K562 (cell line): ENCODE measurements at regions not wholly inside any gene's neighbourhood (a gene's known extent, or its start where the extent isn't known, plus 50 kb on each side); places are given as distances from the start of the nearest gene placed in this dataset.

ENCODE experiments used
- ATAC-seq: fragments of 200-7000 bp; cut with Tn5 transposase; 3 replicates; pipeline ENCODE4 v1.9.1; 2020; ENCODE audit warnings: moderate library complexity
- BruUV-seq: library from RNA; stranded (reverse); fragments of 400-500 nt; replicated peaks from 2 replicates; lab custom pipeline; 2021; lab: Mats Ljungman, UMichigan
- CTCF ChIA-PET: fragments of 300-600 bp; formaldehyde crosslinking; extraction: SDS; loops from one replicate; lab custom pipeline; 2021; ENCODE audit warnings: low intra/inter-chr PET ratio; lab: Yijun Ruan, JAX
- POLR2A ChIA-PET: fragments of 300-600, 350-650 bp; sonication (Branson Sonifier 250); formaldehyde crosslinking; extraction: SDS; loops from one replicate; lab custom pipeline; 2021; ENCODE audit warnings: antibody characterized with exemption, inconsistent platforms; lab: Yijun Ruan, JAX
- DNase-seq, 4 experiments: peaks; one replicate each; pipeline versions ENCODE4 v3.0.0 to v3.0.0-alpha.2; 2011 to 2018; ENCODE audit warnings: low spot score in 3 of 4, mixed read lengths in 3 of 4; ENCODE audit errors: extremely low read depth in 1 of 4
- FAIRE-seq: peaks from 2 replicates; lab custom pipeline; 2011; peaks lifted over from hg19 to GRCh38; lab: Jason Lieb, UNC
- H2AFZ ChIP-seq: 2 replicates; pipeline ENCODE4 v1.6.0; 2011; ENCODE audit warnings: low read depth, low read length, control low read depth, inconsistent platforms
- H3K27ac ChIP-seq: fragments of 200-600 bp; 3 replicates; pipeline ENCODE4 v1.8.0; 2011; ENCODE audit warnings: low read depth, mild to moderate bottlenecking, control low read depth, inconsistent platforms, low read length, moderate library complexity, mixed read lengths; ENCODE audit errors: extremely low read depth
- H3K27me3 ChIP-seq, 2 experiments: fragments of 300-600 bp in 1 of 2; 2 replicates in 1 of 2; 3 replicates in 1 of 2; pipeline versions ENCODE4 v1.6.0 to v1.8.0; 2011; ENCODE audit warnings: inconsistent platforms in 2 of 2, low read length in 2 of 2, mild to moderate bottlenecking in 1 of 2, mixed read lengths in 1 of 2, moderate library complexity in 1 of 2; ENCODE audit not compliant: control insufficient read depth in 2 of 2, insufficient read depth in 2 of 2
- H3K36me3 ChIP-seq: fragments of 300-600 bp; 3 replicates; pipeline ENCODE4 v1.8.0; 2011; ENCODE audit warnings: mild to moderate bottlenecking, low read length, inconsistent platforms; ENCODE audit not compliant: control insufficient read depth, insufficient read depth
- H3K4me1 ChIP-seq, 2 experiments: fragments of 200-600 bp in 1 of 2; replicated peaks in 1 of 2; 2 replicates in 1 of 2; 3 replicates in 1 of 2; pipeline versions ENCODE4 v1.5.1 to v1.8.0; 2011; ENCODE audit warnings: inconsistent platforms in 2 of 2, low read length in 2 of 2, mild to moderate bottlenecking in 1 of 2, mixed read lengths in 1 of 2, moderate library complexity in 1 of 2; ENCODE audit not compliant: control insufficient read depth in 2 of 2, insufficient read depth in 2 of 2
- H3K4me2 ChIP-seq: 2 replicates; pipeline ENCODE4 v1.6.1; 2011; ENCODE audit warnings: low read length, control low read depth, inconsistent platforms, mixed read lengths; ENCODE audit not compliant: insufficient read depth
- H3K4me3 ChIP-seq: fragments of 200-600 bp; sonication (generic), shearing (Covaris generic); 2 replicates; pipeline ENCODE4 v1.5.1; 2016; ENCODE audit warnings: control low read depth, inconsistent platforms
- H3K79me2 ChIP-seq: fragments of 200-600 bp; 3 replicates; pipeline ENCODE4 v1.8.0; 2011; ENCODE audit warnings: low read length, inconsistent platforms; ENCODE audit not compliant: control insufficient read depth, insufficient read depth
- H3K9ac ChIP-seq, 2 experiments: 2 replicates each; pipeline versions ENCODE4 v1.6.0 to v1.6.1; 2011; ENCODE audit warnings: low read depth in 2 of 2, low read length in 2 of 2, control low read depth in 1 of 2, inconsistent platforms in 1 of 2, mild to moderate bottlenecking in 1 of 2, mixed read lengths in 1 of 2; ENCODE audit not compliant: insufficient read depth in 1 of 2
- H3K9me1 ChIP-seq: one replicate; pipeline ENCODE4 v1.6.0; 2011; ENCODE audit warnings: inconsistent platforms, mild to moderate bottlenecking, low read length, moderate library complexity; ENCODE audit not compliant: control insufficient read depth, insufficient read depth
- H3K9me3 ChIP-seq: replicated peaks from 2 replicates; pipeline ENCODE4 v1.5.1; 2011; ENCODE audit warnings: low read depth, low read length, inconsistent platforms; ENCODE audit not compliant: control insufficient read depth, insufficient read depth
- H4K20me1 ChIP-seq: replicated peaks from 2 replicates; pipeline ENCODE4 v1.6.1; 2011; ENCODE audit warnings: low read length, inconsistent platforms, mixed read lengths; ENCODE audit not compliant: control insufficient read depth, insufficient read depth
- EZH2 ChIP-seq: IDR thresholded peaks from 2 replicates; pipeline ENCODE4 v1.6.1; 2012; ENCODE audit warnings: low read depth, mild to moderate bottlenecking, inconsistent platforms, low read length, borderline replicate concordance
- FOXJ3 ChIP-seq: sonication (generic); formaldehyde crosslinking; IDR thresholded peaks from 2 replicates; pipeline ENCODE4 v1.4.0; 2020; ENCODE audit warnings: mild to moderate bottlenecking, missing genetic modification reagents
- GABPA ChIP-seq: fragments of 200-800 bp; sonication (Bioruptor generic); conservative IDR thresholded peaks from 2 replicates; pipeline ENCODE4 v1.6.1; 2016; ENCODE audit warnings: low read depth, missing genetic modification characterization, missing compliant biosample characterization
- KAT2B ChIP-seq: IDR thresholded peaks from one replicate; pipeline ENCODE4 v1.6.1; 2012; ENCODE audit warnings: low read depth, mild to moderate bottlenecking, control low read depth, inconsistent platforms, low read length, moderate library complexity
- KLF13 ChIP-seq: fragments of 450-650 bp; IDR thresholded peaks from 2 replicates; pipeline ENCODE4 v1.6.1; 2016; ENCODE audit warnings: missing genetic modification characterization, low read depth, mild to moderate bottlenecking, missing compliant biosample characterization, moderate library complexity, borderline replicate concordance
- PCBP2 ChIP-seq: fragments of 200-400 bp; formaldehyde crosslinking; IDR thresholded peaks from 2 replicates; pipeline ENCODE4 v1.6.1; 2018; ENCODE audit warnings: low read length, low read depth, mild to moderate bottlenecking, moderate library complexity; ENCODE audit not compliant: poor library complexity, severe bottlenecking
- SMAD1 ChIP-seq: fragments of 150-350 bp; IDR thresholded peaks from 2 replicates; pipeline ENCODE4 v1.6.1; 2014; ENCODE audit warnings: low read length, low read depth; ENCODE audit not compliant: partially characterized antibody
- TCF7L2 ChIP-seq: fragments of 150-350 bp; IDR thresholded peaks from 2 replicates; pipeline ENCODE4 v1.6.1; 2016; ENCODE audit warnings: low read depth, mild to moderate bottlenecking, low read length, moderate library complexity
- TOE1 ChIP-seq, 2 experiments: fragments of 450-650 bp in 1 of 2; sonication (generic) in 1 of 2; formaldehyde crosslinking in 1 of 2; IDR thresholded peaks; 2 replicates each; pipeline versions ENCODE4 v1.7.1 to v1.8.0; 2016 to 2022; ENCODE audit warnings: borderline replicate concordance in 2 of 2, mild to moderate bottlenecking in 2 of 2, antibody characterized with exemption in 1 of 2, inconsistent platforms in 1 of 2, low read depth in 1 of 2, missing genetic modification reagents in 1 of 2, moderate library complexity in 1 of 2
- XRCC5 ChIP-seq: fragments of 200-400 bp; formaldehyde crosslinking; IDR thresholded peaks from 2 replicates; pipeline ENCODE4 v1.6.1; 2017; ENCODE audit warnings: low read depth, mild to moderate bottlenecking, low read length
- ZNF24 ChIP-seq: fragments of 450-650 bp; IDR thresholded peaks from 2 replicates; pipeline ENCODE4 v1.6.1; 2016
- WGBS: fragments of 100-300 bp; shearing (Covaris generic); methylation state at CpG from one replicate; pipeline ENCODE4 v1.1.6; 2016; ENCODE audit warnings: low coverage, mixed read lengths; ENCODE audit not compliant: insufficient coverage; ENCODE audit errors: missing lambda C conversion rate; 5-methylcytosine and 5-hydroxymethylcytosine counted together
- in situ Hi-C: fragments of 300-500 bp; cut with MboI; formaldehyde crosslinking; loops from 4 replicates; pipeline ENCODE4 v1.15.0; 2018; ENCODE audit warnings: inconsistent platforms, mixed read lengths
- intact Hi-C: fragments of 100-400 bp; cut with micrococcal nuclease; formaldehyde crosslinking; loops from 2 replicates; pipeline ENCODE4 v1.14.2; 2022
- TF ChIP-seq, protein P1 (sequence below): fragments of 450-650 bp; formaldehyde crosslinking; conservative IDR thresholded peaks from 2 replicates; pipeline ENCODE4 v1.4.0; 2022; ENCODE audit warnings: mild to moderate bottlenecking, missing genetic modification characterization
- TF ChIP-seq, protein P2 (sequence below): sonication (generic); formaldehyde crosslinking; IDR thresholded peaks from 2 replicates; pipeline ENCODE4 v1.8.1; 2022; ENCODE audit warnings: missing genetic modification reagents
- TF ChIP-seq, protein P3 (sequence below): sonication (generic); formaldehyde crosslinking; IDR thresholded peaks from 2 replicates; pipeline ENCODE4 v1.8.0; 2023; ENCODE audit warnings: mild to moderate bottlenecking, missing genetic modification reagents

DNA sequence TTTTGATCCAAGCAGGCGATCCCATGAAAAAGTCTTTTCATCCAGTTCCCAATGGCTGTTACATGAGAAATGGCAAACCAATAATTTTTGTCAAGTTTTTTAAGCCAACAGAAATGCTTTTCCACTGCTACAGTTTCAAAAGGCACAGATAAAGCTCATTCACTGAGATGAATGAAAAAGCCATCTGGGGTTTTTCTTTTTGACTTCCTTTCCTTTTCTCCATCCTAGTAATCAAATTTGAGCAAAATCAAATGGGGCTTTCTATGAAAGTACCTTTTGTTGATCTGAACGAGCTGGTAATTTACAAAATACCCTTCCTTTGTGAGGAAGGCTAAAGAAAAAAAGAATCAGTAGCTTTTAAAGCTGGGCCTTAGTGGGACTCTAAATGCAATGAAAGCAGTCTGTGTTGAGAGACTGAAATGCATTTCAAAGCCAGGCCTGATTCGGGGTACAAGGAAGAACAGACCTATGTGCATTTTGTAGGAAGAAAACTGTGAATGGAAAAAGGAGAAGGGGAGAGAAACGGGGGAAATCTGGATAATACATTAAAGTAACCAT lies 185.2 kb upstream of the DNAJC19 start:
- ATAC-seq (no peak), DNase-seq (no peak), FAIRE-seq (no peak)
- Histone ChIP-seq H3K27me3 (no peaks in the 10 kb centered on the region), H3K36me3 (no peaks in the 10 kb centered on the region), H3K9me1 (no peaks in the 10 kb centered on the region), H3K79me2 (no peaks in the 10 kb centered on the region), H3K9ac (no peak overlapping the region), H3K9me3 (no peaks in the 10 kb centered on the region), H3K4me3 (no peak overlapping the region), H3K4me1 (no peaks in the 10 kb centered on the region), H2AFZ (no peak overlapping the region), H3K4me2 (no peak overlapping the region), H3K27ac (no peak overlapping the region), H4K20me1 (no peaks in the 10 kb centered on the region)
- TF ChIP-seq KLF13: no peak
- TF ChIP-seq TOE1 (IDR thresholded peaks at IDR 0.05; ENCODE audit: borderline replicate concordance): no peak
- TF ChIP-seq TOE1 (CRISPR knock-in tag; IDR thresholded peaks at IDR 0.05; ENCODE audit: borderline replicate concordance, low read depth): no peak
- TF ChIP-seq, protein P1, sequence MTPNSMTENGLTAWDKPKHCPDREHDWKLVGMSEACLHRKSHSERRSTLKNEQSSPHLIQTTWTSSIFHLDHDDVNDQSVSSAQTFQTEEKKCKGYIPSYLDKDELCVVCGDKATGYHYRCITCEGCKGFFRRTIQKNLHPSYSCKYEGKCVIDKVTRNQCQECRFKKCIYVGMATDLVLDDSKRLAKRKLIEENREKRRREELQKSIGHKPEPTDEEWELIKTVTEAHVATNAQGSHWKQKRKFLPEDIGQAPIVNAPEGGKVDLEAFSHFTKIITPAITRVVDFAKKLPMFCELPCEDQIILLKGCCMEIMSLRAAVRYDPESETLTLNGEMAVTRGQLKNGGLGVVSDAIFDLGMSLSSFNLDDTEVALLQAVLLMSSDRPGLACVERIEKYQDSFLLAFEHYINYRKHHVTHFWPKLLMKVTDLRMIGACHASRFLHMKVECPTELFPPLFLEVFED (CRISPR knock-in tag): no peak
- TF ChIP-seq SMAD1: no peak
- TF ChIP-seq, protein P2, sequence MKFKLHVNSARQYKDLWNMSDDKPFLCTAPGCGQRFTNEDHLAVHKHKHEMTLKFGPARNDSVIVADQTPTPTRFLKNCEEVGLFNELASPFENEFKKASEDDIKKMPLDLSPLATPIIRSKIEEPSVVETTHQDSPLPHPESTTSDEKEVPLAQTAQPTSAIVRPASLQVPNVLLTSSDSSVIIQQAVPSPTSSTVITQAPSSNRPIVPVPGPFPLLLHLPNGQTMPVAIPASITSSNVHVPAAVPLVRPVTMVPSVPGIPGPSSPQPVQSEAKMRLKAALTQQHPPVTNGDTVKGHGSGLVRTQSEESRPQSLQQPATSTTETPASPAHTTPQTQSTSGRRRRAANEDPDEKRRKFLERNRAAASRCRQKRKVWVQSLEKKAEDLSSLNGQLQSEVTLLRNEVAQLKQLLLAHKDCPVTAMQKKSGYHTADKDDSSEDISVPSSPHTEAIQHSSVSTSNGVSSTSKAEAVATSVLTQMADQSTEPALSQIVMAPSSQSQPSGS: no peak
- TF ChIP-seq TCF7L2: no peak
- no peak for TF ChIP-seq ZNF24
- no peak for TF ChIP-seq GABPA (tag)
- no peak for TF ChIP-seq PCBP2
- TF ChIP-seq FOXJ3 (CRISPR knock-in tag): no peak
- TF ChIP-seq, protein P3, sequence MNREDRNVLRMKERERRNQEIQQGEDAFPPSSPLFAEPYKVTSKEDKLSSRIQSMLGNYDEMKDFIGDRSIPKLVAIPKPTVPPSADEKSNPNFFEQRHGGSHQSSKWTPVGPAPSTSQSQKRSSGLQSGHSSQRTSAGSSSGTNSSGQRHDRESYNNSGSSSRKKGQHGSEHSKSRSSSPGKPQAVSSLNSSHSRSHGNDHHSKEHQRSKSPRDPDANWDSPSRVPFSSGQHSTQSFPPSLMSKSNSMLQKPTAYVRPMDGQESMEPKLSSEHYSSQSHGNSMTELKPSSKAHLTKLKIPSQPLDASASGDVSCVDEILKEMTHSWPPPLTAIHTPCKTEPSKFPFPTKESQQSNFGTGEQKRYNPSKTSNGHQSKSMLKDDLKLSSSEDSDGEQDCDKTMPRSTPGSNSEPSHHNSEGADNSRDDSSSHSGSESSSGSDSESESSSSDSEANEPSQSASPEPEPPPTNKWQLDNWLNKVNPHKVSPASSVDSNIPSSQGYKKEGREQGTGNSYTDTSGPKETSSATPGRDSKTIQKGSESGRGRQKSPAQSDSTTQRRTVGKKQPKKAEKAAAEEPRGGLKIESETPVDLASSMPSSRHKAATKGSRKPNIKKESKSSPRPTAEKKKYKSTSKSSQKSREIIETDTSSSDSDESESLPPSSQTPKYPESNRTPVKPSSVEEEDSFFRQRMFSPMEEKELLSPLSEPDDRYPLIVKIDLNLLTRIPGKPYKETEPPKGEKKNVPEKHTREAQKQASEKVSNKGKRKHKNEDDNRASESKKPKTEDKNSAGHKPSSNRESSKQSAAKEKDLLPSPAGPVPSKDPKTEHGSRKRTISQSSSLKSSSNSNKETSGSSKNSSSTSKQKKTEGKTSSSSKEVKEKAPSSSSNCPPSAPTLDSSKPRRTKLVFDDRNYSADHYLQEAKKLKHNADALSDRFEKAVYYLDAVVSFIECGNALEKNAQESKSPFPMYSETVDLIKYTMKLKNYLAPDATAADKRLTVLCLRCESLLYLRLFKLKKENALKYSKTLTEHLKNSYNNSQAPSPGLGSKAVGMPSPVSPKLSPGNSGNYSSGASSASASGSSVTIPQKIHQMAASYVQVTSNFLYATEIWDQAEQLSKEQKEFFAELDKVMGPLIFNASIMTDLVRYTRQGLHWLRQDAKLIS: no peak
- TF ChIP-seq EZH2: no peak
- no peak for TF ChIP-seq KAT2B
- TF ChIP-seq XRCC5: no peak
- BruUV-seq: no TSS peak
- ChIA-PET CTCF (no interaction called here), POLR2A (no interaction called here)
- intact Hi-C loops (no loop called here), in situ Hi-C loops (no loop called here)
- 0% methylated on average over 4 of the region's 4 CpGs for WGBS
